NCI-H82 (cell line): ENCODE measurements at regions not wholly inside any gene's neighbourhood (a gene's known extent, or its start where the extent isn't known, plus 50 kb on each side); places are given as distances from the start of the nearest gene placed in this dataset.

Experiments used
- DNase-seq: peaks from one replicate; lab custom pipeline; 2025; lab: John Stamatoyannopoulos, UW

DNA sequence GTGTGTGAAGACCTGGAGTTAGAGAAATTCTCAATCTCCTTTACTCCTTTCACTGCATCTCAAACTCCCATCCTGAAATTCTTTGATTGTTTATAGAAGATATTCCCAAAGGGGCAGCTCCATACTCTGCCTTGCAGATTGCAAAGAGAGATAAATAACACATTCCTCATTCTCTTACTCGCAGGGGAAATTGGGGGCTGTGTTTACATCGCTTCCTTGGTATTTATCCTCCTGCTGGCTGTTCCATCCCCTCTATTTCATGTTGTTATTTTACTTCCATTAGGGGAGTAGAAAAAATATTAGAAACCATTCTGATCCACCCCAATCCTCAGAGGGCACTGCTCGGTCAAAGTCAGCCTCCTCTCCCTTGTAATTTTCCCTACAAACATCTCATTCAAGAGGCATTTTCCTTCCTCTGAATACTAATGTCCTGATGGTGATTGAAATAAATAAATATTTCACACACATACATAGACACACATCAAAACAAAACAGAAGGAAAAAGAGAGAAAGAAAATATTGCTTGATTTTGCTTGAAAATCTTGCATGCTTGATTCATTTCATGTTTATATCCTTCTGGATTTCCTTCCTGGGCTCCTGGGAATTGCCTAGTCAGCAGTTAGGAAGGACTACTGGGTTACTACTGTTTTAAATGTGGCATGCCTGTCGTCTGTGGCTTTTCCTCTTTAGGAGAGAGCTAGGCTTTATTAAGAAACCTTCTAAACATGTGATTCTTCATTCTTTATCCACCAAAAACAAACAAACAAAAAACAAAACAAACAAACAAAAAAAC, 420.1 kb upstream of the PAPPA start:
- no peak for DNase-seq

DNA sequence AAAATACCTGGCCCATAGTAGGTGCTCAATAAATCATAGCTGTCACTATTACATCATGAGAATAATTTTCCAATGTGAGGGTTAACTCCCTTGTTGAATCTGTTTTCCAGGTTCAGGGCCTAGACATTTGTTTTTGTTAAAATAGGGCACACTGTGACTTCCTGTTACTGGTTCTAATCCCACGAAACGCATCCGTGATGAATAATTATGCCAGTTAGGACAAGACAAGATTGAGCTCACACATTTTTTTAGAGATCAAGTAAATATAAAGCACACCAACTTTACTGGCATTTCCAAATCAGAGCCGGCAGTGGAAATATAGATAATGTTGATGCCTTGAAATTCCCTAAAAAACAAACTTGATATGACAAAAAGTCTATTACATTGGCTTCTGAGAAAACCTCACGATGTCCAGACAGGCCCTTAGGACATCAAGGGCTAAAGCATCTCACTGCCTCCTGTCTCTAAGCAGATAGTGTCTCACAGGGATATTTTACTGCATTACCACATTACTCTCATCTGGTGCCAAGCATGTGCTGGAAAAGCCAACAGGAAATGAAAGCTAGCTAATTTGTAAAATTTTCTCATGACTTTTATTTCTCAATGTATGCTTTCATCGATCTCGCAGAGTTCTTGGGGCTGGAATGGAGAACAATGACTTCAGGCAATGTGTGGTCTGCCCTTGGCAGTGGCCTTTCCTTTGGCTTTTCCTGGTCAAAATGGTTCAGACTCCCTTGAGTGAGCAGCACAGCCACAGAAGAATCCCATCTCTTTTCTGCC, 414.3 kb upstream of the PAPPA start:
- no peak for DNase-seq

GRCh38 chr9:115740986-115741385, 412.6 kb upstream of the PAPPA start:
- no peak for DNase-seq

- DNase-seq: no peak
Observed at GRCh38 chr9:115743709-115744605, 409.6 kb upstream of the PAPPA start.

- no peak for DNase-seq
Observed at GRCh38 chr9:115746496-115746895, 407.1 kb upstream of the PAPPA start.

- no peak for DNase-seq
Observed at GRCh38 chr9:115747731-115748130, 405.9 kb upstream of the PAPPA start.

DNA sequence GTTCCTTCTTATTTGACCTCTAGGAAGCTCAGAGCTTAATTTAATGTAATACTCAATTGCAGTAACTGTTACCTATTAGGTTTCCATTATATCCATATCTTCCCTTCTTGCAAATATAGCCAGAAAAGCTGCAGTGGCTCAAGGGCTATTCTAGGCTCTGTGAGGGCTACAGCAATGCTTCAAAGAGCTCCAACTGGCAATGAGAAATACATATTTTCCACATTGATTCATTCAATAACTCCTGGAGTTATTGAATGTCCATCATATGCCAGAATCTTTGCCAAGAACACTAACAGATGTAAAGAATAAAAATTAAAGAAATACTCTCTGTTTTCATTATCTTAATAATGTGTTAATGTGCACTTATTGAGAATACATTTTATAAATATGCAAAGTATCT, 396.9 kb upstream of the PAPPA start:
- DNase-seq: no peak

DNA sequence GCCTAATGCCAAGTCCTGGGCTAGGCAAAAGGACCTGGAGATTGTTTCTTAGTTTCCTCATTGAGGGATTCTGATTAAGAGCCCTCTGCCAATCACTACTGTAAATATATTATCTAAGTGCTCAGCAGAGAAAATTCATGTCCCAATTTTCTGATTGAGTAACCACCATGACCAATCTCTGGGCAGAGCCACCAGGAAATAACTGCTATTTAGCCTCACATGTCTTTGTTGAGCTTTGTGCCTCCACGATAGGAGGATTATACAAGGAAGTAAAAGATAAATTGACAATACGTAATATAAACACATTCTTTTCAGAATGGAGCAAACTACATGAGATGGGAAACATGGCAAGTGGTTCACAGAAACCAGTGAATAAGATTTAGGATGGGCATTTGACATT, 396.1 kb upstream of the PAPPA start:
- DNase-seq: no peak

DNA sequence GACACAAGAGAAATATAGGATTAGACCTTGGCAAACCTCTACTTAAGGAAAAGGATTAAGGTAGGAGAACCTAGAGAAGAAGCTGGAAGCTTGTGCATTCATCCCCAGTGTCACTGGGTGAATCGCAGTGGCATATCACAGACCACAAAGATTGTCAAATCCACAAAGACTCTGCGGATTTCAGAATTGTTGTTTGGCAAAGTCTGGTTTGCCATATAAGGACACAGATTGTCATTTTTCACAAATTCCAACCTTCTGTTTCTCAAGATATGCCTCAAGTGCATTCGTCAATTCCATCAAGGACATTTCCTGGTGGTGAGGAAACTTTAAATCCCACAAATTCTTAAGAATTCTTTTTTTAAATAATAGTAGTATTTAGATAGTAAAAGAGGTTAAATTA, 395.1 kb upstream of the PAPPA start:
- DNase-seq: no peak

GRCh38 chr9:115759426-115759825, 394.2 kb upstream of the PAPPA start:
- DNase-seq: no peak

DNA sequence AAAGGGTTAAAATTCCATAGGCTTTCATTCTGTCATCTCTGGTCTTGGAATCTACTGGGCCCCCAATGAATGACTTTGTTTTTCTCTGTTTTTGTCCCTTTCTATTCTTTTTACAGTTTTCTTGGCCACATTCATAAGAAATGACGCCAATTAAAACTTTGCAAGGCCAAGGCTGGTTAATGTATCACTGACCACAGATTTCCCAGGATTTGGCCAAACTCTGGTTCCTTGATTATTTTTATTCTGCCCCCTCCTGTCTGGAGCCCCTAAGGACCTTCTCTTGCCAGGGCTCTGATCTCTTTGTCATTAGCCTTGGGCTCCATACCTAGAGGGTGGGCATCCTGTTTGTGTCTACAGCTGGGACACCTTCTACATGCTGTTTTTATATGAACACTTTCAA, 388.9 kb upstream of the PAPPA start:
- DNase-seq: no peak

GRCh38 chr9:115765060-115765459, 388.5 kb upstream of the PAPPA start:
- DNase-seq: no peak

DNA sequence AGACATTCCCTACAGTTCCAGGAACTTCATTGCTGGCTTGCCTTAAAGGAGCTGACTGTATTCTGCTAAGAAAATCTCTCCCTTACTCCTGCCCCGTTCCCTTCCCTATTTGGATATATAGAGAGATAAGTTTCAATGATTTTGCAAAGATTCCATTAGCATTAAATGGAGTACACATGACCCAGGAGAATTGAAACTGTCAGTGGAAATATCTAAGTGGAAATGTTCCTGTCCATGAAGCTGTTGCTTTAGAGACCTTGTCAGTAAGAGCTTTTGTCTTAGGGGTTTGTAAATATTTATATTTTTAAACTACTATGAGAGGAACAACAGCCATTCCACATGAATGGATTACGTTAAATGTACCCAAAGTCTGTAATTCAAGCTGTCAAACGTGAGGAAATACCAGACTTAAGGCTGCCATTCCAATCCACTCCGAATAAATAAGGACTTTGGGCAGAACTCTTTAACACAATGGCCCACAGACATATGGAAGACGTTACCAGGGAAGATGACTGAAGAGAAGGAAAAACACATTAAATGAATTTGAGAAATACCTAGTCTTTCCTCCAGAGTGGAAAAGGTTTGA, 387.1 kb upstream of the PAPPA start:
- DNase-seq: no peak

DNA sequence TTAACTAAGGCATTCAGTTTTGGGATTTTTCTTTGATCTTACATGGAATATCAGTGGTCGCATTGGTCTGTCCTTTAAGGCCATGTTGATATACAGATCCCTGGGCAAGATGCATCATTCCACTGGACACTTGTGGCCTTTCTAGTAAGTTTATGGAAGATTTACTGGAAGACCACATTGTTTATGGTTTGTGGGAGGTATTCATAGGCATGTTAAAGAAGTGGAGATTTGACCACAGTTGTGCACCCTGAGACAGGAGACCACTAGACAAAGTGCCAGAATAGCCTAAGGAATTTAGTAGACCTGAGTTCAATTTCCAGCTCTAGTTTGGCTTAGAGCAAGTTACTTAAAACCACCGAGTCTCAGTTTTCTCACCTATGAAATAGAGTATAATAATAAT, 383.1 kb upstream of the PAPPA start:
- no peak for DNase-seq

DNA sequence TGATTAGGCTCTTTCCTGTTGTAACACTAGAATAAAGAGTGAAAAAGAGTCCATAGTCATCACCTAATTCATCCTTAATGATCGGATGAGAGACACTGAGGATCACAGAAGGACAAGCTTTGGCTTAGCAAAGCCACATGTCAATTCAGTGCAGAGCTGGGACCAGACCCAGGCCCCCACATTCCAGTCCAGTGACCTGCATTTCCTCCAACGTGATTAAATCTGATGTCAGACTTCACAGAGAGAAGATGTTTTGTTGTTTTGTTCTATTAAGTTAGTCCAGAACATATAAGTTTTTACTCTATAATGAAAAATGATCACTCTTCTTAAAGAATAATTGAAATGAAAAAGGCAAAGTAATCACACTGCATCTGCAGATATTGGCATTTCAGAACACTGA, 377.9 kb upstream of the PAPPA start:
- DNase-seq: no peak

- no peak for DNase-seq
Observed at GRCh38 chr9:115777610-115778009, 376.0 kb upstream of the PAPPA start.

DNA sequence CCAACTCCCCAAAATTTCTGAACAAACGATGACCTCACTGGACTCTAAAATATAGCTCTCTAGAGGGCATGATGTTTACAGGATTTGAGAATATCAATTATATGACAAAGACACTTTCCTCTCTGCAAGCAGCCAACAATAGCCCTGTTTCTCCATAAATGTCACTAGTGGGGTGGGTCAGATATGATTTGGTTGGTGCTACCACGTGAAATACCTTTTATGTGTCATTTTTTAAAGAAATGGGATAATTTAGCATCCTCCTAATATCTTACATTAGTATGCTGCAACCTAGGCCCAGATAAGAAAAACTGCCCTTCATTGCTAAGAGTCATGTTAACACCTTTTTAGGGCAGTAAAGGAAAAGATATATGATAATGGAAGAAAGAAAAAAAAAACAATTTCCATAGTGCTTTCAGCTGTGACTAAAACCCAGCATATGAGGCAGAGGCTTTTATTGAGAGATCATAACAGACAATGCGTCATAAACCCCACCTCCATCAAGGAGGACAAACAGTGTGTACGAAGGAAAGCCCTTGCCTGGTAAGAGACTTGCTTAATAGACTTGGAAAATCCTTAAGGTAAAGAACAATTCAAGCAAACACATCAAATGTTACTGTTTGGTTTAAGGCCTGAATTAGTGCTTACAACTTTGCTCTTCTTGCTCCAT, 372.4 kb upstream of the PAPPA start:
- no peak for DNase-seq

DNA sequence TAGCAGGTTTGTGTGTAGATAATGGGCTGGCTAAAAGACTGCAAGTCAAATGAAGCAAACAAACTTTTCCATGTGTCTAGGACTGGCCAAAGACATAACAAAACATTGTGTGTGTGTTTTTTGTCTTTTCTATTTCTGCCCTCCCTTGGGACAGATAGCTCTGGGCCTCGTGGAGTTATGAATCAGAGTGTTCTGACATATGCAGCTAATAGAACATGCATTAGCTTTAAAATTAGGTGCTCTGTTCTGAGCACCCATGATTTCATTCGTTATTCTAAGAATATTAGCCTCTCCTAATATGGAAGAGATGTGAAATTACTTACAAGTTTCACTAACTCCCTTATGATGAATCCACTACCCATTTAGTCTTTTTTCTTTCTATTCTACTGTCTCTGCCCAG, 367.3 kb upstream of the PAPPA start:
- DNase-seq: no peak

DNA sequence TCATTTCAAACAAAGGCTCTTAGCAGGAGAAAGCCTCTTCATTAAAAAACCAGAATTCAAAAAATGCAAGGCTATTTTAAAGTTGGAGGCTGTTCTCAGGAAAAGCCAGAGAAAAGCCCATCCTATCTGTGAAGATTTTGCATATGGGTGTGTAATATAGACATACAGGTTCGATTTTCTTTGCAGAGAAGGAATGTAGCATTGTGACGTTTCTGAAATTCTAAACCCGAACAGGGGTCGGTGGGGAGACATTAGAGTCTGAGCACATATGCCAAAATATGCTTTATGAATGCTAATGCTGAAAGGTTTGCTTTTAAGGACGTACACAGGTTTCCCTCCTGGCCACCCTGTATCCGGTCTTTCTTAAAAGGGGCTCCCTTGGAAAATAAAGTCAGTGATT, 363.1 kb upstream of the PAPPA start:
- no peak for DNase-seq

DNA sequence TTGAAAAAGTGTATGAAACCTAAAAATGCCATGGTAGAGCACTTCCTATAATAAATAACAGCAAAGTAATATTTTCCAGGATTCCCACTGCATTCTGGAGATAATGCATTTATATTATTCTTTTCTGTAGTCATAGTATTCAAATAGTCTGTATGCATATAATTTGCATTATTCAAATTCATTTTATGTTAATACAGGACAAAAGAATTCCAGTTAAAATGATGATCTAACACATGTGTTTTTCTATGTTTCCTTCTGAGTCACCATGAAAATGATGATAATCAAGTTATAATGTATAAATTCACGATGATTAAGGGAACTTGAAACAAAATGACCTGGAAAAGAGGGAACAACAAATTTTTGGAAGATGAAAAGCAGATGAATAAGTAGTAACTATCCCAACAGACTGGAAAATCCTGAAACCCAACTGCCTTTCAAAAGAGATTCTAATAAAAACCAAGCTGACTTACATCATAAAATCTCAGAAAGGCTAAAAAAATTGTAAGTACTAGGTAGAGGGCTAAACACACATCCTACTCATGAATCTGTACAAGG, 358.6 kb upstream of the PAPPA start:
- no peak for DNase-seq

DNA sequence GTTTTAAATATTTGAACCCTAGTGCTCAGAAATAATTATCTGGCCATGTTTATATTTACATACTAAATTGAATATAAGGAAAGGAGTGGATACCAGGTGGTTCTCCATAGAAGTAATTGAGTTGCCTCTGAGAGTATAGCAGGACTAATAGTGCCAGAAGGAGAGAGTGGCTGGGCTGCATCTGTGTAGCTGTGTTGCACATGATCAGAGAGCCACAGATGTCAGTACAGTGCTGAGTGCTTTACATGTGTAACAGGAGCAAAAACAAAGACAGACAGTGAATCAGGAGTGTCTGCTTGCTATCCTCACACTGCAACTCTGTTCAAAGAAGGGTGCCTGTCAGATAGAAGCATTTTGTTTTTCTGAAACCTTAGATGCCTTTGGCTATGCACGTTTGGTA, 353.9 kb upstream of the PAPPA start:
- no peak for DNase-seq
